NOMO-1 (cell line): ENCODE measurements at regions not wholly inside any gene's neighbourhood (a gene's known extent, or its start where the extent isn't known, plus 50 kb on each side); places are given as distances from the start of the nearest gene placed in this dataset.

Source experiments
- DNase-seq, 2 experiments: peaks; one replicate each; lab custom pipeline; 2025; ENCODE audit not compliant: unreplicated experiment in 2 of 2; lab: John Stamatoyannopoulos, UW

- DNase-seq = no peak
These were observed 93.0 kb upstream of the GRIK3 start for GRCh38 chr1:37127254-37127748.

GRCh38 chr1:37128091-37128490 is 93.8 kb upstream of the GRIK3 start:
- no peak for DNase-seq

GRCh38 chr1:37130221-37130948 is 96.1 kb upstream of the GRIK3 start:
- no peak for DNase-seq

GRCh38 chr1:37131281-37131680 is 97.0 kb upstream of the GRIK3 start:
- no peak for DNase-seq

- no peak for DNase-seq
These were observed 99.2 kb upstream of the GRIK3 start for GRCh38 chr1:37133276-37134145.

- no peak for DNase-seq
These were observed 100.3 kb upstream of the GRIK3 start for GRCh38 chr1:37134599-37134998.

- DNase-seq = no peak
These were observed 100.7 kb upstream of the GRIK3 start for GRCh38 chr1:37135032-37135431.

GRCh38 chr1:37137014-37137413 is 102.7 kb upstream of the GRIK3 start:
- no peak for DNase-seq

GRCh38 chr1:37137601-37138000 is 103.3 kb upstream of the GRIK3 start:
- no peak for DNase-seq

- no peak for DNase-seq
These were observed 109.5 kb upstream of the GRIK3 start for GRCh38 chr1:37143800-37144199.

GRCh38 chr1:37146071-37146470 is 111.8 kb upstream of the GRIK3 start:
- DNase-seq = no peak

- DNase-seq = no peak
These were observed 113.1 kb upstream of the GRIK3 start for GRCh38 chr1:37147392-37147831.

- DNase-seq = no peak
These were observed 113.6 kb upstream of the GRIK3 start for GRCh38 chr1:37147906-37148305.

- DNase-seq = no peak
These were observed 114.3 kb upstream of the GRIK3 start for GRCh38 chr1:37148663-37149062.

GRCh38 chr1:37149296-37149695 is 115.0 kb upstream of the GRIK3 start:
- no peak for DNase-seq

- no peak for DNase-seq
These were observed 116.7 kb upstream of the GRIK3 start for GRCh38 chr1:37150986-37151385.

- no peak for DNase-seq
These were observed 117.5 kb upstream of the GRIK3 start for GRCh38 chr1:37151789-37152188.

GRCh38 chr1:37152491-37152890 is 118.2 kb upstream of the GRIK3 start:
- DNase-seq = no peak

- DNase-seq = no peak
These were observed 119.1 kb upstream of the GRIK3 start for GRCh38 chr1:37153116-37154100.

- no peak for DNase-seq
These were observed 122.3 kb upstream of the GRIK3 start for GRCh38 chr1:37156646-37157045.

- DNase-seq = no peak
These were observed 123.3 kb upstream of the GRIK3 start for GRCh38 chr1:37157634-37158033.
